Neuron (in vitro differentiated cells): ENCODE measurements at regions not wholly inside any gene's neighbourhood (a gene's known extent, or its start where the extent isn't known, plus 50 kb on each side); places are given as distances from the start of the nearest gene placed in this dataset.

Source experiments
- H2AFZ ChIP-seq: one replicate; pipeline ENCODE4 v1.6.1; 2013; ENCODE audit warnings: low read depth, mild to moderate bottlenecking, inconsistent platforms, low read length, moderate library complexity
- H3K27me3 ChIP-seq: one replicate; pipeline ENCODE4 v1.6.1; 2013; ENCODE audit warnings: low read length; ENCODE audit not compliant: insufficient read depth
- H3K36me3 ChIP-seq: one replicate; pipeline ENCODE4 v1.6.1; 2013; ENCODE audit warnings: low read length; ENCODE audit not compliant: insufficient read depth
- H3K4me1 ChIP-seq: one replicate; pipeline ENCODE4 v1.6.1; 2013; ENCODE audit warnings: low read length; ENCODE audit not compliant: insufficient read depth
- H3K4me3 ChIP-seq: 2 replicates; pipeline ENCODE4 v1.5.1; 2013; ENCODE audit warnings: mild to moderate bottlenecking, low read length, moderate library complexity
- H3K9me3 ChIP-seq: one replicate; pipeline ENCODE4 v1.6.1; 2013; ENCODE audit warnings: low read length

- no peaks in the 10 kb centered on the region for H3K27me3 ChIP-seq
- H3K4me1 ChIP-seq = no peaks in the 10 kb centered on the region
- no peak overlapping the region for H3K4me3 ChIP-seq
- H3K36me3 ChIP-seq = no peaks in the 10 kb centered on the region
- no peaks in the 10 kb centered on the region for H3K9me3 ChIP-seq
- no peak overlapping the region for H2AFZ ChIP-seq
Observed at GRCh38 chr2:21590026-21590690, 466.4 kb downstream of the TDRD15 start.

- Histone ChIP-seq H3K4me3 (no peak overlapping the region), H3K27me3 (no peaks in the 10 kb centered on the region), H2AFZ (no peak overlapping the region), H3K9me3 (no peaks in the 10 kb centered on the region), H3K36me3 (no peaks in the 10 kb centered on the region), H3K4me1 (no peaks in the 10 kb centered on the region)
Observed at GRCh38 chr2:21591926-21592325, 468.2 kb downstream of the TDRD15 start.

GRCh38 chr2:21599417-21599816 is 475.6 kb downstream of the TDRD15 start:
- Histone ChIP-seq H3K4me3 (no peak overlapping the region), H3K36me3 (no peaks in the 10 kb centered on the region), H3K4me1 (no peaks in the 10 kb centered on the region), H3K27me3 (no peaks in the 10 kb centered on the region), H3K9me3 (no peaks in the 10 kb centered on the region), H2AFZ (no peak overlapping the region)

GRCh38 chr2:21602789-21603188 is 479.0 kb downstream of the TDRD15 start:
- no peak overlapping the region for H3K4me3 ChIP-seq
- no peaks in the 10 kb centered on the region for H3K4me1 ChIP-seq
- no peaks in the 10 kb centered on the region for H3K27me3 ChIP-seq
- H3K36me3 ChIP-seq = no peaks in the 10 kb centered on the region
- H2AFZ ChIP-seq = no peak overlapping the region
- H3K9me3 ChIP-seq = no peaks in the 10 kb centered on the region

- Histone ChIP-seq H2AFZ (no peak overlapping the region), H3K4me3 (no peak overlapping the region)
Observed at GRCh38 chr2:21607572-21607971, 483.8 kb downstream of the TDRD15 start.

DNA sequence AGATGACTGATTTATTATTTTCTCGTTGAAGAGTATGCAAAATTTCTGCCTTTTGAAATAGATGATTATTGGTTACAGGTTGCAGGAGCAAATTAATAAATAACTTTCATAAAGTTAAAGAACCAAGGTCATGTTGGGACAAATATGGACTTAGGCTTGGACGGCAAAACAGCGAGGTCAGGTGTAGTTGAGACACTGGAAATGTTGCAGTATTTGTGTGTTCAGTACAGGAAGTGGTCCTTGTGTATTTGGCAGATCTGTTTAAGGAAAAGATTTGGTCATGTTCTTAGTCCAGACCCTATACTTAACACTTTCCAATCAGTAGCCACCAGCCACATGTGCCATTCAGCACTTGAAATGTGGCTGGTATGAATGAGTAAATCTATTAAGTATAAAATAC is 486.5 kb downstream of the TDRD15 start:
- Histone ChIP-seq H3K27me3 (no peaks in the 10 kb centered on the region), H3K9me3 (no peaks in the 10 kb centered on the region), H2AFZ (no peak overlapping the region), H3K4me1 (no peaks in the 10 kb centered on the region), H3K36me3 (no peaks in the 10 kb centered on the region), H3K4me3 (no peak overlapping the region)

More at GRCh38 chr2:21607572-21607971, 483.8 kb downstream of the TDRD15 start:
- Histone ChIP-seq H3K27me3 (no peaks in the 10 kb centered on the region), H3K4me1 (no peaks in the 10 kb centered on the region), H3K9me3 (no peaks in the 10 kb centered on the region), H3K36me3 (no peaks in the 10 kb centered on the region)

DNA sequence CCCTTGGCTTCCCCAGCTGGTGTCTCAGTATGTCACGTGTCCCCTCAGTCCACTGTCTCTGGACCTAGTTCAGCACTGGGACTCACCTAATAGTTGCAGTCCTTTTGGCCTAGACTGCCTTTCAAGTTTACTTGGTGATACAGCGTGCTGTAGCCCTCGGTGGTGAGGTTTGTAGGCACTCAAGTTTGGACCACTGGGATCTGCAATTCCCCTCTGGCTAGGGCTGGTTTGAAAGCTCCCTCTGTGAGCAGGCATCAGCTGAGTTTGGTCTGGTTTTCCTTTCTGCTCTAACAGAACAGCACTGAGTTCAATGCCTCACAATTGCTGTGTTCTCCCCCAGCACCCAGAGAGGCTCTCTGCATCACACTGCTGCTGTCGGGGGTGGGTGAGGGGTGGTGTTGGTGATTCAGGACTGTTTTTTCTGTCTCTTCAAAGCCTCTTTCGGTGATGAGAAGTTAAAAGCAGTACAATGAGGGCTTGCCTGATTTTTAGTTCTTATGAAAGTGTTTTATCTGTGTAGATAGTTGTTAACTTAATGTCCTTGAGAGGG is 494.2 kb downstream of the TDRD15 start:
- no peak overlapping the region for H3K4me3 ChIP-seq
- no peaks in the 10 kb centered on the region for H3K36me3 ChIP-seq
- no peaks in the 10 kb centered on the region for H3K9me3 ChIP-seq
- no peaks in the 10 kb centered on the region for H3K27me3 ChIP-seq
- H2AFZ ChIP-seq = no peak overlapping the region
- H3K4me1 ChIP-seq = no peaks in the 10 kb centered on the region

- Histone ChIP-seq H2AFZ (no peak overlapping the region), H3K4me1 (no peaks in the 10 kb centered on the region)
Observed at GRCh38 chr2:21620771-21621170, 497.0 kb downstream of the TDRD15 start.

GRCh38 chr2:21627938-21628337 is 504.2 kb downstream of the TDRD15 start:
- H3K27me3 ChIP-seq = no peaks in the 10 kb centered on the region
- no peak overlapping the region for H2AFZ ChIP-seq
- H3K36me3 ChIP-seq = no peaks in the 10 kb centered on the region

More at GRCh38 chr2:21620771-21621170, 497.0 kb downstream of the TDRD15 start:
- Histone ChIP-seq H3K27me3 (no peaks in the 10 kb centered on the region), H3K36me3 (no peaks in the 10 kb centered on the region), H3K4me3 (no peak overlapping the region), H3K9me3 (no peaks in the 10 kb centered on the region)

GRCh38 chr2:21633015-21633414 is 509.2 kb downstream of the TDRD15 start:
- no peaks in the 10 kb centered on the region for H3K27me3 ChIP-seq
- no peaks in the 10 kb centered on the region for H3K4me1 ChIP-seq
- H3K36me3 ChIP-seq = no peaks in the 10 kb centered on the region
- no peaks in the 10 kb centered on the region for H3K9me3 ChIP-seq
- H2AFZ ChIP-seq = no peak overlapping the region
- no peak overlapping the region for H3K4me3 ChIP-seq

More at GRCh38 chr2:21627938-21628337, 504.2 kb downstream of the TDRD15 start:
- Histone ChIP-seq H3K4me1 (no peaks in the 10 kb centered on the region), H3K4me3 (no peak overlapping the region), H3K9me3 (no peaks in the 10 kb centered on the region)

DNA sequence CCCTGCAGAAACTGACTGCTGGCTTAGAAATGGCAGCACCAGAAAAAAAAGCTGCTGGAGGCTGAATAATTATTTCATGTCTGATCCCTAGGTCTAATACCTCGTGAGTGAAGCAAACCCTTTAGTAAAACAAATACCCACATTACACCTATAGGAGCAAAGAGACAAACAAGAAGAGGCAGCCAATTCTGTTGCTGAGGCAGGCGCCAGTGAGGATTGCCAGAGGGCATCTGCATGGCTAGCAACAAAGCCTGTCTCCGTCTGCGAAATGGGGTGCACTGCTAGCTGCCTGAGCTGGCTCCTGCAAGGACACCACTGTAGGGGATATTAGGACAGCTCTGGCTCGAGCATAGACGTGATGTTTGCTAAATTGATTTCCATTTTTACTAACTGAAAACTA is 509.7 kb downstream of the TDRD15 start:
- Histone ChIP-seq H3K9me3 (no peaks in the 10 kb centered on the region), H3K4me3 (no peak overlapping the region), H3K36me3 (no peaks in the 10 kb centered on the region)

DNA sequence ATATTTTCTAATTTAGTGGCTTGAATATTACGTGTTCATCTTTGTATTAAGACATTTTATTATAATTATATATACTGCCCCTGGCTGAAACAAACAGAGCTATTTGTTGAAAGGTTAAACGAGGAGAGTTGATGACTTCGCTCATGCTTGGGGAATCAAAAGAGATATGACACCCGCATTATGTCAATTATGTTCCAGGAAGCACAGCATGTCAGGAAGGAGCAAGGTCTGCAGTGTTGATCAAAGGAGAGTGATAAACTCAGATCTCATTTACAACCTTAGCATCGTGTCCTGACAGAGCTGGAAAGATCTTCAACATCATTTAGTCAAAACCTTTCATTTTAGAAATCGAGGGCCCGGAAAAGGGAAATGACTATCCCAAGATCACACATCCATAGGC is 510.1 kb downstream of the TDRD15 start:
- H3K4me1 ChIP-seq = no peaks in the 10 kb centered on the region
- no peaks in the 10 kb centered on the region for H3K36me3 ChIP-seq
- H3K9me3 ChIP-seq = no peaks in the 10 kb centered on the region
- H2AFZ ChIP-seq = no peak overlapping the region
- no peaks in the 10 kb centered on the region for H3K27me3 ChIP-seq
- no peak overlapping the region for H3K4me3 ChIP-seq

More for the DNA sequence above, 509.7 kb downstream of the TDRD15 start:
- Histone ChIP-seq H3K27me3 (no peaks in the 10 kb centered on the region), H3K4me1 (no peaks in the 10 kb centered on the region), H2AFZ (no peak overlapping the region)

GRCh38 chr2:21640046-21640445 is 516.3 kb downstream of the TDRD15 start:
- Histone ChIP-seq H2AFZ (no peak overlapping the region), H3K4me3 (no peak overlapping the region), H3K27me3 (no peaks in the 10 kb centered on the region), H3K9me3 (no peaks in the 10 kb centered on the region), H3K36me3 (no peaks in the 10 kb centered on the region), H3K4me1 (no peaks in the 10 kb centered on the region)

GRCh38 chr2:21642647-21643046 is 518.9 kb downstream of the TDRD15 start:
- H3K27me3 ChIP-seq = no peaks in the 10 kb centered on the region
- H3K4me3 ChIP-seq = no peak overlapping the region
- no peaks in the 10 kb centered on the region for H3K36me3 ChIP-seq
- H3K4me1 ChIP-seq = no peaks in the 10 kb centered on the region
- no peaks in the 10 kb centered on the region for H3K9me3 ChIP-seq
- H2AFZ ChIP-seq = no peak overlapping the region
